ENCODE measurements at regions not wholly inside any gene's neighbourhood (a gene's known extent, or its start where the extent isn't known, plus 50 kb on each side); places are given as distances from the start of the nearest gene placed in this dataset.

DNA sequence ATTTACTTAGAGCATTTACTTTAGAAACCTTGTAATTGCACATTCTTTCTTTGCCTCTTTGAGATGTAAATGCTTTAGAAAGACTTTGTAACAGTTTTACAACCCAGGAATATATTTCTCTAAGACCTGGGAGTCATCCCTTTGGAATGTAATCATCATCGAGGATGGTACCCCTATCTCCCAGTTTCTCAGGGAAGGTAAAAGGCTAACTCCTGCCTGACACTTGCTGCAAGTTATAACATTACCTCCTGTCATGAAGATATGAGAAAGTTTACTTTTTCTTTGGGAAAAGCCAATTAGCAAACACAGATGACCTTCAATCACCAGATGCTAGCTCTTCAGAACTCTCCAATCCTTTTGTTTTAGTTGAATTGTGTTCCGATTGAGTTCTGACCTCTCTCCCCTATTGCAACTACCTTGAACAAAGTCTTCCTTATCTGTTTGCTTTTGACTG lies 420.3 kb upstream of the FSIP2 start:
- TF ChIP-seq POLR2AphosphoS5 (IDR thresholded peaks at IDR 0.05; ENCODE audit: low read depth, low read length) (no peak), TAF1 (IDR thresholded peaks at IDR 0.05; ENCODE audit: borderline replicate concordance, low read depth, low read length) (no peak), RFX5 (IDR thresholded peaks at IDR 0.05; ENCODE audit: low read length) (no peak), EP300 (IDR thresholded peaks at IDR 0.05; ENCODE audit: borderline replicate concordance in 1 of 2, low read depth in 1 of 2, low read length in 1 of 2) (no peak), MAX (IDR thresholded peaks at IDR 0.05; ENCODE audit: low read depth) (no peak), USF2 (IDR thresholded peaks at IDR 0.05; ENCODE audit: borderline replicate concordance, low read depth, low read length) (no peak), PBX3 (IDR thresholded peaks at IDR 0.05) (no peak), TCF12 (IDR thresholded peaks at IDR 0.05) (no peak), EZH2phosphoT487 (IDR thresholded peaks at IDR 0.05; ENCODE audit: borderline replicate concordance, low read depth) (no peak), RXRA (IDR thresholded peaks at IDR 0.05; ENCODE audit: borderline replicate concordance, low read depth) (no peak), MXI1 (IDR thresholded peaks at IDR 0.05; ENCODE audit: low read depth, low read length) (no peak), GATA2 (CRISPR knock-in tag; IDR thresholded peaks at IDR 0.05) (no peak)
- TF ChIP-seq, protein P1, sequence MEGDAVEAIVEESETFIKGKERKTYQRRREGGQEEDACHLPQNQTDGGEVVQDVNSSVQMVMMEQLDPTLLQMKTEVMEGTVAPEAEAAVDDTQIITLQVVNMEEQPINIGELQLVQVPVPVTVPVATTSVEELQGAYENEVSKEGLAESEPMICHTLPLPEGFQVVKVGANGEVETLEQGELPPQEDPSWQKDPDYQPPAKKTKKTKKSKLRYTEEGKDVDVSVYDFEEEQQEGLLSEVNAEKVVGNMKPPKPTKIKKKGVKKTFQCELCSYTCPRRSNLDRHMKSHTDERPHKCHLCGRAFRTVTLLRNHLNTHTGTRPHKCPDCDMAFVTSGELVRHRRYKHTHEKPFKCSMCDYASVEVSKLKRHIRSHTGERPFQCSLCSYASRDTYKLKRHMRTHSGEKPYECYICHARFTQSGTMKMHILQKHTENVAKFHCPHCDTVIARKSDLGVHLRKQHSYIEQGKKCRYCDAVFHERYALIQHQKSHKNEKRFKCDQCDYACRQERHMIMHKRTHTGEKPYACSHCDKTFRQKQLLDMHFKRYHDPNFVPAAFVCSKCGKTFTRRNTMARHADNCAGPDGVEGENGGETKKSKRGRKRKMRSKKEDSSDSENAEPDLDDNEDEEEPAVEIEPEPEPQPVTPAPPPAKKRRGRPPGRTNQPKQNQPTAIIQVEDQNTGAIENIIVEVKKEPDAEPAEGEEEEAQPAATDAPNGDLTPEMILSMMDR (IDR thresholded peaks at IDR 0.05), result no peak
